Keratinocyte (primary cell): ENCODE measurements at regions not wholly inside any gene's neighbourhood (a gene's known extent, or its start where the extent isn't known, plus 50 kb on each side); places are given as distances from the start of the nearest gene placed in this dataset.
A peak's percentile ranks its signal among the peaks of the same experiment; 100 is the strongest.

Source experiments
- DNase-seq: peaks from one replicate; pipeline ENCODE4 v3.0.0-alpha.2; 2011; ENCODE audit warnings: low read depth, missing footprints, low spot score
- FAIRE-seq: peaks from 2 replicates; lab custom pipeline; 2011; peaks lifted over from hg19 to GRCh38; lab: Jason Lieb, UNC
- H2AFZ ChIP-seq: 2 replicates; pipeline ENCODE4 v1.6.0; 2012; ENCODE audit warnings: low read length, control low read depth, inconsistent platforms; ENCODE audit not compliant: control insufficient read depth
- H3K27ac ChIP-seq: 2 replicates; pipeline ENCODE4 v1.5.1; 2011; ENCODE audit warnings: low read length; ENCODE audit not compliant: control insufficient read depth, insufficient read depth
- H3K27me3 ChIP-seq: 3 replicates; pipeline ENCODE4 v1.6.0; 2011; ENCODE audit warnings: low read length; ENCODE audit not compliant: control insufficient read depth, insufficient read depth; ENCODE audit errors: extremely low read depth
- H3K36me3 ChIP-seq, 2 experiments: 2 replicates in 1 of 2; 3 replicates in 1 of 2; pipeline ENCODE4 v1.5.1; 2011; ENCODE audit warnings: low read length in 2 of 2, mild to moderate bottlenecking in 1 of 2; ENCODE audit not compliant: control insufficient read depth in 2 of 2, insufficient read depth in 2 of 2; ENCODE audit errors: extremely low read depth in 1 of 2
- H3K4me1 ChIP-seq: 3 replicates; pipeline ENCODE4 v1.5.1; 2011; ENCODE audit warnings: low read length; ENCODE audit not compliant: control insufficient read depth, insufficient read depth; ENCODE audit errors: extremely low read depth
- H3K4me2 ChIP-seq: 3 replicates; pipeline ENCODE4 v1.6.0; 2011; ENCODE audit warnings: low read depth, low read length; ENCODE audit not compliant: control insufficient read depth, insufficient read depth; ENCODE audit errors: extremely low read depth
- H3K4me3 ChIP-seq, 3 experiments: fragments of 200-600 bp in 1 of 3; sonication (generic) in 1 of 3; 2 replicates in 2 of 3; 3 replicates in 1 of 3; pipeline ENCODE4 v1.5.1; 2011 to 2016; ENCODE audit warnings: low read length in 3 of 3, mild to moderate bottlenecking in 3 of 3, control low read depth in 2 of 3, inconsistent platforms in 1 of 3, low read depth in 1 of 3, mixed read lengths in 1 of 3, mixed run types in 1 of 3, moderate library complexity in 1 of 3; ENCODE audit not compliant: control insufficient read depth in 2 of 3, insufficient read depth in 2 of 3; ENCODE audit errors: extremely low read depth in 1 of 3
- H3K79me2 ChIP-seq: 2 replicates; pipeline ENCODE4 v1.6.0; 2012; ENCODE audit warnings: low read length; ENCODE audit not compliant: control insufficient read depth, insufficient read depth
- H3K9ac ChIP-seq: 3 replicates; pipeline ENCODE4 v1.6.0; 2011; ENCODE audit warnings: low read length; ENCODE audit not compliant: control insufficient read depth, insufficient read depth; ENCODE audit errors: extremely low read depth
- H3K9me1 ChIP-seq: 3 replicates; pipeline ENCODE4 v1.6.0; 2011; ENCODE audit warnings: low read length; ENCODE audit not compliant: control insufficient read depth, insufficient read depth; ENCODE audit errors: extremely low read depth
- H3K9me3 ChIP-seq: 2 replicates; pipeline ENCODE4 v1.5.1; 2012; ENCODE audit warnings: low read depth, low read length; ENCODE audit not compliant: control insufficient read depth
- H4K20me1 ChIP-seq: 3 replicates; pipeline ENCODE4 v1.6.0; 2011; ENCODE audit warnings: low read length; ENCODE audit not compliant: control insufficient read depth, insufficient read depth; ENCODE audit errors: extremely low read depth
- CTCF ChIP-seq, 3 experiments: IDR thresholded peaks in 1 of 3; conservative IDR thresholded peaks in 1 of 3; optimal IDR thresholded peaks in 1 of 3; 2 replicates in 2 of 3; 3 replicates in 1 of 3; pipeline versions ENCODE3 to v1.5.1; 2011; ENCODE audit warnings: low read length in 3 of 3, mild to moderate bottlenecking in 3 of 3, moderate library complexity in 2 of 3, control low read depth in 1 of 3, inconsistent platforms in 1 of 3; ENCODE audit not compliant: insufficient read depth in 2 of 3; ENCODE audit errors: extremely low read depth in 1 of 3
- EZH2 ChIP-seq: IDR thresholded peaks from one replicate; pipeline ENCODE4 v1.6.1; 2012; ENCODE audit warnings: inconsistent platforms, mild to moderate bottlenecking, low read length, moderate library complexity
- dilution Hi-C: fragments of 300-500 bp; cut with MboI; formaldehyde crosslinking; loops from one replicate; pipeline ENCODE4 v1.7.0; 2020; ENCODE audit warnings: low sequenced_read_pairs; ENCODE audit not compliant: extremely low pct_ligation_motif_present

GRCh38 chr12:59070322-59070933 is 150.1 kb upstream of the LRIG3 start:
- H3K4me3 ChIP-seq, result no peak overlapping the region
- H3K36me3 ChIP-seq, result no peaks in the 10 kb centered on the region
- no peaks in the 10 kb centered on the region for H4K20me1 ChIP-seq
- H3K27me3 ChIP-seq, result no peaks in the 10 kb centered on the region
- no peak overlapping the region for H3K27ac ChIP-seq
- no peaks in the 10 kb centered on the region for H3K9me3 ChIP-seq
- dilution Hi-C loops, result no loop called here
- no peak overlapping the region for H3K4me2 ChIP-seq
- H3K79me2 ChIP-seq, result no peaks in the 10 kb centered on the region
- TF ChIP-seq EZH2 (no peak), CTCF (optimal IDR thresholded peaks at IDR 0.05 in 1 of 3, IDR thresholded peaks at IDR 0.05 in 1 of 3, conservative IDR thresholded peaks at IDR 0.05 in 1 of 3; ENCODE audit: extremely low read depth in 1 of 3, insufficient read depth in 2 of 3, low read length in 3 of 3) (no peak)
- DNase-seq (no peak), FAIRE-seq (peak; percentile 67)
- H3K9me1 ChIP-seq, result no peaks in the 10 kb centered on the region
- H3K4me1 ChIP-seq, result peaks cover 38% of the 10 kb centered on the region
- peak overlapping the region; percentile 59 for H2AFZ ChIP-seq
- no peak overlapping the region for H3K9ac ChIP-seq

DNA sequence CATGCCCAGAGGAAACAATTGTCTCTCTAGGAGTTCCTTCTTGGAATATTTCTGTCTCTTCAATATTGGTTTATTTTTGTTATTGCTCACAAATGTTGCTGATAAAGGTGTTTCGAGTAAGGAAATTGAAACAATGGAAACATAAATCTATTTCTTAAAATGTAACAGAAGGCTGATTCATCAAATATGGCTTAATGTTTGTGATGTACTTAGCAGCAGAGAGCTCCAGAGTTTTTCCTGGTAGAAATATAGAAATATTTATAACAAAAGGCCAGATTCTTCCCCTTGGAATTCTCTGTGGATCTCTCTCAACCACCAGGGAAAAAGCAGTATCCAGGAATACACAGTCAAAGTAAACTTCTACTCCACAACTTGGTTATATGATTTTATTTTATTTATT is 149.2 kb upstream of the LRIG3 start:
- TF ChIP-seq CTCF (optimal IDR thresholded peaks at IDR 0.05 in 1 of 3, IDR thresholded peaks at IDR 0.05 in 1 of 3, conservative IDR thresholded peaks at IDR 0.05 in 1 of 3; ENCODE audit: extremely low read depth in 1 of 3, insufficient read depth in 2 of 3, low read length in 3 of 3) (no peak), EZH2 (no peak)
- Histone ChIP-seq H4K20me1 (no peaks in the 10 kb centered on the region), H3K9ac (no peak overlapping the region), H3K27me3 (no peaks in the 10 kb centered on the region), H3K9me3 (no peaks in the 10 kb centered on the region), H3K36me3 (no peaks in the 10 kb centered on the region), H3K4me2 (no peak overlapping the region), H3K9me1 (no peaks in the 10 kb centered on the region), H3K79me2 (no peaks in the 10 kb centered on the region), H3K4me1 (peaks cover 40% of the 10 kb centered on the region), H3K4me3 (no peak overlapping the region), H2AFZ (no peak overlapping the region), H3K27ac (no peak overlapping the region)
- dilution Hi-C loops, result no loop called here
- DNase-seq (no peak), FAIRE-seq (no peak)
